GM19351 (cell line): ENCODE measurements at regions not wholly inside any gene's neighbourhood (a gene's known extent, or its start where the extent isn't known, plus 50 kb on each side); places are given as distances from the start of the nearest gene placed in this dataset.
"Not testable (repeated sequence)": the region's sequence is repeated elsewhere in the genome, so short reads cannot be mapped to it uniquely, and the experiment has no call there.

Experiments used
- ATAC-seq: cut with Tn5 transposase; IDR thresholded peaks from one replicate; pipeline ENCODE4 v1.9.1; 2021; ENCODE audit warnings: mild to moderate bottlenecking, moderate library complexity; ENCODE audit not compliant: unreplicated experiment

GRCh38 chr5:14054965-14055963, 87.9 kb upstream of the TRIO start:
- ATAC-seq: no peak

GRCh38 chr5:14054111-14054854, 88.9 kb upstream of the TRIO start:
- ATAC-seq: no peak

- no peak for ATAC-seq
These were observed 92.3 kb upstream of the TRIO start for GRCh38 chr5:14050821-14051220.

DNA sequence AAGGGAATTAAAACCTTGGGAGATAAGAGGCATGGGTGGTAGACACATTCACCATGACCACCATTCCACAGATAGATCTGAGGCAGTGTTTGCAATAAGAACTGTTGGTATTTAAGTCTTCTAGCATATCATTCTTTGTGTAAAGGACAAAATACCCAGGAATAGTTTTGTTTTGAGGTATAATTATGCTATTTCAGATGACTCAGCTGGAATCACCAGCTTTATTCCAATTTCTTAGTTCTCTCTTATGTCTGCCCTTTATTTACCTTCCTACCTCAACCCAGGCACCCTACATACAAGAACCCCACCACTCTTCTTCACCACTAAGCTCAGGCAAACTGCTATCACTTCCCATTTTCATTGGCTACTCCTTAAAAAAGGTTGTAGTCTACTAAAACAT, 94.7 kb upstream of the TRIO start:
- no peak for ATAC-seq

DNA sequence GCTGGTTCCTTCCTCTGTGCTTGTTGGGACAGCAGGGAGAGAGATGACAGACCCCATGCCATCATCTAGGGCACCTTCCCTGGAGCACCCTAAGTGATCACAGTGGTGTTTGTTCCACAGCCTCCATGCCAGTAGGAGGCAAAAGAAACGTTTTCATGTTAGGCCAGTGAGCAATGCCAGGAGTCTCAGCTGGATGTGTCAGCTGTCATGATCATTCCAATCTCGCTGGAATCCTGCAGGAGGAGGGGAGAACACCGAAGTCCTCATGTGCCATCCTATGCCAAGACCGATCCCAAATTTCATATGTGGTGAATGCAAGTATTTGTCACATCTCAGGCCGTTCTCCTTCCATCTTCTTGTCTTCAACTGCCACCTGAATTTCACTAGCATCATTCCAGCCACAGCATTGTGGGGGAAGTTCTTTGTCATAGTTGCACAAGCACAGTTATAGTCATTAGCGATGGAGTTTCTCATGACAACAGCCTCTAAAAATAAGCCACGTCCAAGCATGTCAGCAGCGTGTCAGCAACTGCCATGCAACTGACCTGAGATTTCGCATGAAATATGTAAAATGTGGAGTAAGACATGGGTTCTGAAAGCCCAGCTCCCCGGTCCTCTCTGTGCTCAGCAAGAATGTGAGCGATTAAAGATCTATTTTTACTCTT, 97.2 kb upstream of the DNAH5 start:
- ATAC-seq: peak; percentile 66

- no peak for ATAC-seq
These were observed 96.1 kb upstream of the DNAH5 start for GRCh38 chr5:14040542-14040941.

DNA sequence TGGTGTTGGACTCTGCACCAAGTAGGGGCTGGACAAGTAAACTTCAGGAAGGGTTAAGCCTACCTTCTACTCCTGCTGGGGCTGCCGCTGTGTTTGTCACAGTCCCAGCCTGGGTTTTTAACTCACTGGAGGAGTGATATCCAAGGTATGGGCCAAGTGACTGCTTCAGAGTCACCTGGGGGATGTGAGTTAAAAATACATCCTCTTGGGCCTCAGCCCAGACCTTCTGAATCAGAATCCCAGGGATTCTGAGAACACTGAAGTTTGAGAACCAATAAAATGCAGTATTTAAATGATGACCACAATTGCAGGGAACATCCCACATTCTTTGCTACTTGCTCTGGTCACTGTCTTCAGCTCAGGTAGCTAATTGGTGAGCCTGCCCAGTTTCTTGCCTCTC, 95.1 kb upstream of the DNAH5 start:
- no peak for ATAC-seq

- no peak for ATAC-seq
These were observed 94.6 kb upstream of the DNAH5 start for GRCh38 chr5:14039063-14039462.

GRCh38 chr5:14038341-14038959, 94.0 kb upstream of the DNAH5 start:
- ATAC-seq: no peak

DNA sequence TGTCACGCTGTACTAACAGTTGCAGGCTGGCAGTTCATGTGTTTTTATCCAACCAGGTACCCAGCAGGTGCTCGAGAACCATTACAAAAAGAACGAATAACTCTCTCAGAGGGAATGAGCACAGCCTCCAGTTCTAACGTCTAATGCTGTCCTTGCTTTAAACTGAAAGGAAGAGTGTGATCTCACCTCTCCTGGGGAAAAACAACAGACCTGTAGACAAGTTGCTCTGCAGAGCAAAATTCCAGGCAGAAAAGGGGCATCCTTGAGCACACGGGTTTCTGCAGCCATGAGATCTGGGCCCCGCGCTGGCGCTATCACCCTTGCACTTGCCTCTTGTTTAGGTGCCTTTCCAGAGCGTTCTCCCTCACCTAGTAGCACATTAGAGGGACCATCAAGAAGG, 92.5 kb upstream of the DNAH5 start:
- ATAC-seq: no peak

- ATAC-seq: no peak
These were observed 92.0 kb upstream of the DNAH5 start for GRCh38 chr5:14036514-14036913.

- peak; percentile 62 for ATAC-seq
These were observed 91.5 kb upstream of the DNAH5 start for GRCh38 chr5:14035859-14036503.

DNA sequence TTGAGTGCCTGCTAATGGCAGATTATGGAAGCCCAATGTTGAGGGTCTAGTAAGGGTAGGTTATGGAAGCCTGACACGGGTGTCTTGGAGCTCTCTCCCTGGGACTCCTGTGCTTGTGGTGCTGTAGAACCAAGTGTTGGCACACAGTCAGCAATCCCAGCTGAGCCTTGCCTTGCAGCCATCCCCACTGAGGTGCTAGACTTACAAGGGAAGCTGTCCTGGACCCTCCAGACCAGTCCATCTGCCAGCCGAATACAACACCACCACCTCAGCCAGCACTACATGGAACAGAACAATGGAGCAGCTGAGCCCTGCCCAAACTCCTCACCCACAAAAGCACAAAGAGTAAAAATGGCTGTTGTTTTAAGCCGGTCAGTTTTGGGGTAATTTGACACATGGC, 90.5 kb upstream of the DNAH5 start:
- ATAC-seq: no peak

- ATAC-seq: no peak
These were observed 88.4 kb upstream of the DNAH5 start for GRCh38 chr5:14032918-14033317.

- ATAC-seq: no peak
These were observed 84.6 kb upstream of the DNAH5 start for GRCh38 chr5:14028938-14029584.

DNA sequence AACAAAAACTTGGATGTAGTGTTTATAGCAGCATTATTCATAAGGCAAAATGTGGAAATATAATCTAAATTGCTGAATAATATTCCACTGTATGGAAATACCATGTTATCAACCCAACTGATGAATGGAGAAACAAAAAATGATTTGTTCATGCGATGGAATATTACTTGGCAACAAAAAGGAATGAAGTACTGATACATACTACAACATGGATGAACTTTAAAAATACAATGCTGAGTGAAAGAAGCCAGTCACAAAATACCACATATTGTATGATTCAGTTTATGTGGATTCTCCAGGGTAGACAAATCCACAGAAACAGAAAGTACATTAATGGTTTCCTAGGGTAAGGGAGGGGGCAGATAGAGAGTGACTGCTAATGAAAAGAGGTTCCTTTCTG, 83.7 kb upstream of the DNAH5 start:
- no peak for ATAC-seq

GRCh38 chr5:14025569-14026286, 81.2 kb upstream of the DNAH5 start:
- ATAC-seq: no peak

DNA sequence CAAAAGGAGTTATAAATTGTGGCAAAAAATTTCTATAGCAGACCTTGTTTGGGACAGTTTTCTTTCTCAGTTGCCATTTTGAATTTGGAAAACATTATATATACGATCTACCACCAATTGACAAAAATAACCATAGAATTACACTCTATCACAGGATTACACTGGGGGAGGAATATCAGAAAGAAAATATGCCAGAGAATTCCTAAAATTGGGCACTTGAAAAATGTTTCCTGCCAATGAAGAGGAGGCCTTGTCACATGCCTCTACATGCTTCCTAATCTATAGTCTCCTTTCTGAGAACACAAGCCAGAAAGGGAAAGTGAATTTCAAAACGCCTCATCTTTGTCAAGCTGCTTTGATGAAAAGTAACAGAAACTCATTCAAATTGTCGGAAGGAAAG, 78.5 kb upstream of the DNAH5 start:
- ATAC-seq: no peak

GRCh38 chr5:14020944-14021343, 76.5 kb upstream of the DNAH5 start:
- not testable (repeated sequence) for ATAC-seq
